ENCODE measurements at regions not wholly inside any gene's neighbourhood (a gene's known extent, or its start where the extent isn't known, plus 50 kb on each side); places are given as distances from the start of the nearest gene placed in this dataset.

- H3K4me3 ChIP-seq = no peak overlapping the region
- intact Hi-C loops (cut with DNase I) = no loop called here
- no peak overlapping the region for H3K27ac ChIP-seq
- no peaks in the 10 kb centered on the region for H3K4me1 ChIP-seq
- no peaks in the 10 kb centered on the region for H3K9me3 ChIP-seq
- H3K27me3 ChIP-seq = no peaks in the 10 kb centered on the region
- TF ChIP-seq CTCF (IDR thresholded peaks at IDR 0.05) (no peak), POLR2A (IDR thresholded peaks at IDR 0.05) (no peak)
- ATAC-seq (no peak), DNase-seq (no peak)
- no peaks in the 10 kb centered on the region for H3K36me3 ChIP-seq
- 51% methylated on average over 9 of the region's 9 CpGs for WGBS (ENCODE audit: insufficient coverage, low coverage, low lambda C conversion rate, missing lambda C conversion rate)
Measured at GRCh38 chr6:163984124-163984936, 569.8 kb downstream of the QKI start.

GRCh38 chr6:163983679-163984078, 569.2 kb downstream of the QKI start:
- Histone ChIP-seq H3K36me3 (no peaks in the 10 kb centered on the region), H3K4me1 (no peaks in the 10 kb centered on the region), H3K27me3 (no peaks in the 10 kb centered on the region), H3K9me3 (no peaks in the 10 kb centered on the region), H3K4me3 (no peak overlapping the region), H3K27ac (no peak overlapping the region)
- no peak for DNase-seq
- 50% methylated on average over 4 of the region's 10 CpGs for WGBS (ENCODE audit: insufficient coverage, low coverage, low lambda C conversion rate, missing lambda C conversion rate)
- ATAC-seq = no peak
- intact Hi-C loops (cut with DNase I) = no loop called here
- TF ChIP-seq POLR2A (IDR thresholded peaks at IDR 0.05) = no peak
- TF ChIP-seq CTCF (IDR thresholded peaks at IDR 0.05) = no peak

GRCh38 chr6:163974322-163974721, 559.8 kb downstream of the QKI start:
- 57% methylated on average over 2 of the region's 2 CpGs for WGBS (ENCODE audit: insufficient coverage, low coverage, low lambda C conversion rate, missing lambda C conversion rate)

GRCh38 chr6:163971841-163972838, 557.6 kb downstream of the QKI start:
- no peak overlapping the region for H3K4me3 ChIP-seq
- H3K27ac ChIP-seq = no peak overlapping the region
- H3K9me3 ChIP-seq = peaks cover 0 to 3% (median 0%) of the 10 kb centered on the region in 4 donors
- no peaks in the 10 kb centered on the region for H3K4me1 ChIP-seq
- no peaks in the 10 kb centered on the region for H3K27me3 ChIP-seq
- TF ChIP-seq CTCF (IDR thresholded peaks at IDR 0.05) = no peak
- no peak for TF ChIP-seq POLR2A (IDR thresholded peaks at IDR 0.05)
- DNase-seq (no peak), ATAC-seq (no peak)
- intact Hi-C loops (cut with DNase I) = no loop called here
- H3K36me3 ChIP-seq = no peaks in the 10 kb centered on the region
- WGBS (ENCODE audit: insufficient coverage, low coverage, low lambda C conversion rate, missing lambda C conversion rate) = 81% methylated on average over 35 of the region's 59 CpGs

More at GRCh38 chr6:163974322-163974721, 559.8 kb downstream of the QKI start:
- H3K4me3 ChIP-seq = no peak overlapping the region
- no peaks in the 10 kb centered on the region for H3K36me3 ChIP-seq
- no peak overlapping the region for H3K27ac ChIP-seq
- intact Hi-C loops (cut with DNase I) = no loop called here
- H3K4me1 ChIP-seq = no peaks in the 10 kb centered on the region
- TF ChIP-seq CTCF (IDR thresholded peaks at IDR 0.05) = no peak
- no peak for TF ChIP-seq POLR2A (IDR thresholded peaks at IDR 0.05)
- DNase-seq (no peak), ATAC-seq (no peak)
- no peaks in the 10 kb centered on the region for H3K27me3 ChIP-seq
- peaks cover 0 to 3% (median 0%) of the 10 kb centered on the region in 4 donors for H3K9me3 ChIP-seq
